ENCODE measurements at regions not wholly inside any gene's neighbourhood (a gene's known extent, or its start where the extent isn't known, plus 50 kb on each side); places are given as distances from the start of the nearest gene placed in this dataset.

- no peak for DNase-seq (ENCODE audit: low read depth in 4 of 4, low spot score in 2 of 4)
These were observed 340.9 kb downstream of the AACS start for GRCh38 chr12:125406131-125406530.

DNA sequence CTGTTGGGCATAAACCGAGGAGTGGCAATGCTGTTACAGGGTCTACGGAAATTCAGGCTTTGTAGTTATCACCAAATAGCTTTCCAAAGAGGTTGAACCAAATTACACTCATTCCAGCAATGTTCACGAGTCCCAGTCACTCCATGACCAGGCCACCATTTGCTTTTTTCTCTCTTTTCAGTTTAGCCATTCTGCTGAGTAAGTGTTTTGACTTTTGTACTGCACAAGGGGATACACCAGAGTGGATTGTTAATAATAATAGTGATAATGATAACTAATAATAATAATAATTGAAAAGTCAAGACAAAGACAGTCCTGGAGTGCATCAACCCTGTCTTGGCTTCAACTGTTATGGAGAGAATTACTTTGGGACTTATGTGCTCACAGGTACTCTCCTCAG is 343.5 kb downstream of the AACS start:
- no peak for DNase-seq (ENCODE audit: low read depth in 4 of 4, low spot score in 2 of 4)

GRCh38 chr12:125412506-125412905 is 347.3 kb downstream of the AACS start:
- DNase-seq (ENCODE audit: low read depth in 4 of 4, low spot score in 2 of 4) = no peak

- no peak for DNase-seq (ENCODE audit: low read depth in 4 of 4, low spot score in 2 of 4)
These were observed 352.2 kb downstream of the AACS start for GRCh38 chr12:125417446-125417845.

GRCh38 chr12:125418902-125419564 is 353.8 kb downstream of the AACS start:
- no peak for DNase-seq (ENCODE audit: low read depth in 4 of 4, low spot score in 2 of 4)

- no peak for DNase-seq (ENCODE audit: low read depth in 4 of 4, low spot score in 2 of 4)
These were observed 359.7 kb downstream of the AACS start for GRCh38 chr12:125424909-125425308.

DNA sequence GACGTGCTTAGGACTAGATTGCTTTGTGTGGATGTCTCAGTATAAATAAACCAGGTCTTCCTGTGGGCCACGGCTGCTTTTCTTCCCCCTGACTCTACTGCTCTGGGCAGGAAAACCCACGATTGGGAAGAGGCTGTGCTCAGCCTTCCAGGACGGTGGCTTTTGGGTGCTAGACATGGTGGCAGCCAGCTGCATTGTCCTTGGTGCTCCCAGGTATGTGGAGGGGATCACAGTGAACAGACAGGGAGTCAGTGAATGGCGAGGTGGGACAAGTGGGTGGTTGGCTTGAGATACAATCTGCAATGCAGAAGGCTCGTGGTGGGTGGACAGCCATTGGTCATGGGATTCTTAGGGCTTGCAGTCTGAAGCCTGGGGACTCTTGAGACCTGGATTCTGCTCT is 366.3 kb downstream of the AACS start:
- DNase-seq (ENCODE audit: low read depth in 4 of 4, low spot score in 2 of 4) = no peak

DNA sequence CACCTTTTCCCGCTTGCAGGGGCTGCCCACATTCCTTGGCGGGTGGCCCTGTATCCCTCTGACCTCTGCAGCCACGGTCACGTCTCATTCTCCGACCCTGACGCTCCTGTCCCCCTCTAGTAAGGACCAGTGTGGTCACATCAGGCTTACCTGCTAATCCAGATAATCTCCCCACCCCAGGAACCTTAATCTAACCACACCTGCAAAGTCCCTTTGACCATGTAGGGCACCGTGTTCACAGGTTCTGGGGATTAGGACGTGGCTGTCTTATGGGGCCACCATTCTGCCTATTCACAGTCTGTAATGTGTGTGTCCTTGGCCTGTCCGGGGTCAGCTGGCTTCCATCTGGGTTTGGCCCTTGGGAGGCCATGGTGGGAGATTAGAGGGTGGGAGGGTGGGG is 368.9 kb downstream of the AACS start:
- no peak for DNase-seq (ENCODE audit: low read depth in 4 of 4, low spot score in 2 of 4)

DNA sequence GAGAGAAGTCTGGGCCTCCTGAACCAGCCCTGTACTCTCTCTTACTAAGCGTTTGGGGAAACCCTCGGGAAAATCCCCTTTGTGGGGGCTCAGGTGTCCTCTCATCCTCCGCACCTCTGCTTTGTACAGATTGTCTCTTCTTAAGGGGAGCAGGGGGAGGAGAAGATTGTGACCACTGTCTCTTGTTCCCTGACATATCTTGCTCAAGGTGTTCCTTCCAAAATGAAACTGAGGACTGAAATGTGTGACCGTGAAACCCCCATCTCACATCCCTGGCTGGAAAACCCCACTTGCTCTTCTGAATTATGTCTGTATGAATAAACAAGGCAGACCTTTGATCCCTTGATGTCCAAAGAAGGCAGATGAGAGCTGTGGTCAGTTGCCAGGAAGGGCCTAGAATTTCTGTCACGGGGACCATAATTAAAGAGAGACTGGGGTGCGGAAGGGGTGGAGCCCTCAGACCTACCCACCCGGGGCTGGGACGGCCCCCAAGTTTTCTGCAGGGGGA is 369.8 kb downstream of the AACS start:
- no peak for DNase-seq (ENCODE audit: low read depth in 4 of 4, low spot score in 2 of 4)

DNA sequence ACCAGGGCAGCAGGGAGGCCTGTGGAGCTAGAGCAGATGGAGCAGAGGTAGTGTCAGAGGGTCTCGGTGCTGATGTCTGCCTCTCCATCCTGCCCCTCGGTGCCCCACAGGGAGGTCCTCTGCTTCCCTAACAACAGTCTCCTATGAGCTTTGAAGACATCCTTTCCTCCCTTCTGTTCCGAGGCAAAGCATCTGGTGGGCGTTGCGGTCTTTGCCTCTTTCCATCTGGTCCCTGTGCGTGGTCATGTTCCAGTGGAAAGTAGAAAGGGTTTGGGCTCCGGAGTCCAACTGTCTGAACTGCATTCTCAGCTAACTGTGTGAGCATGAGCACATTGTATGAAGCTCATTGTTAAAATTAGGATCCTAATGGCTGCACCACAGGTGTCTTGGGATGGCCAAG is 370.6 kb downstream of the AACS start:
- DNase-seq (ENCODE audit: low read depth in 4 of 4, low spot score in 2 of 4) = no peak

DNA sequence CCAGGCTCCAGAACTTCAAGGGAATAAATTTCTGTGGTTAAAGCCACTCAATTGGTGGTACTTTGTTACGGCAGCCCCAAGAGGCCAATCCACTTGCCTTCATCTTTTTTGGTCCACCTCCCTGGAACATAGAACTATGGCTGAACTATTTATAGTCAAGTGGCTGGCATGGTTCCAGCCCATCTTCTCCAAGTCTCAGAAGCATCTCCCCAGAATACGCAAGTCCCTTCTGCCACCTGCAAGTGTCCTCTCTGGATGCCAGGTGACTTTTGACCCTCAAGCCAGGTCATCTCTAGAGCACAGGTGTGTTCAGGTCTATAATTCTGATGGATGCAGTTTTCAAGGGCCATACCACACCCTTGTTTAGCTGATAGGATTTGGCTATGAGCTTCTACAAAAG is 371.5 kb downstream of the AACS start:
- no peak for DNase-seq (ENCODE audit: low read depth in 4 of 4, low spot score in 2 of 4)

DNA sequence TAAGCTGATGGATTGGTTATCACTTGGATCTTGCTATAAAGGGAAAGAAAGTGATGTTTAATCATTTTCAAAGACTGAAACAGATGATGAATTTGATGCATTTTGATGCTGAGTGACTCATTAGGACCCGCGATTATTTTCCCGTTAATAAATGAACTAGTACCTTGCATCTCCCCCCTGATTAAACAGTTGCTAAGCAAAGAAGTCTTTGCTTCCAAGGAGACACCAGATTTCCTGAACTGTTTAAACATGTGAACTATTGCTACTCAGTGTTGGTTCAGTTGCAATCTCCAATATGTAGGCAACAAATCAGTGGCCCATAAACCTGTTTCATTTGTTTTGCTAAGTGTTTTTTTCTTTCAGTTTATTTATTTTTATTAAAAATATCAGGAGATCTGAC is 375.2 kb downstream of the AACS start:
- DNase-seq (ENCODE audit: low read depth in 4 of 4, low spot score in 2 of 4) = no peak

DNA sequence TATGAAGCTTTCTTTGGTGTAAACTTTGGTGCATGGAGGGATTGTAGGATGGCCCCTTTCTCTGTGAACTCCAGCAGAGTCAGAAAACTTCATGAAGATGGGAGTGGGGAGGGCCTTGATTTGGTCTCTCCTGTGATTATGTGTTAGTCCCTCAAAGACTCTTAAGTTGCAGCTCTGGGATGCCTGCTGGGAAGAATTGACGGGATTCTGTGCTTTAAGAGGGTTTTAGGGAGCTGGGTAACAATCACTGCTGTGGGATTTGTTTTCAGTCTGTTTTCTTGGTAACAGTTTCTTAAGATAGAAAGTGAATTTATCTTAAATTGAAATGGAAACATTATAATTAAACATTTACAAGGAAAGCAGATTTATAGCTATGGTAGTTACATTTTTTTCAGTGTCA is 378.1 kb downstream of the AACS start:
- no peak for DNase-seq (ENCODE audit: low read depth in 4 of 4, low spot score in 2 of 4)

DNA sequence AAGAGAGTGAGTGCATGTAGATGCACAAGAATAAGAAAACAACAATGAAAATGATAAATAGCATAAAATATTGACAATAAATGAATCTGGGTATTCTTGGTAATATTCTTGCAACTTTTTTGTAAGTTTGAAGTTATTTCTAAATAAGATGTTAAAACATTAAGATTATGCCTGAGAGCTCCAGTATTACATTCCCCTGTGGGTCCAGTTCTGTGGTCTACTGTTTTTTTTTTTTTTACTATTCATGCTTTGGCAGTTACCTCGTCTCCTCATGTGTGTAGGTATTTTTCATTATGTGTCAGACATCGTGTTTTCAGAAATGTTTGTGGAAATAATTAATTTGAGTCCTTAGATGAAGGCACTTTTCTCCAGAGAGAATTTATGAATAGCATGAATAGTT is 386.2 kb downstream of the AACS start:
- DNase-seq (ENCODE audit: low read depth in 4 of 4, low spot score in 2 of 4) = no peak

GRCh38 chr12:125453751-125454150 is 388.5 kb downstream of the AACS start:
- no peak for DNase-seq (ENCODE audit: low read depth in 4 of 4, low spot score in 2 of 4)

DNA sequence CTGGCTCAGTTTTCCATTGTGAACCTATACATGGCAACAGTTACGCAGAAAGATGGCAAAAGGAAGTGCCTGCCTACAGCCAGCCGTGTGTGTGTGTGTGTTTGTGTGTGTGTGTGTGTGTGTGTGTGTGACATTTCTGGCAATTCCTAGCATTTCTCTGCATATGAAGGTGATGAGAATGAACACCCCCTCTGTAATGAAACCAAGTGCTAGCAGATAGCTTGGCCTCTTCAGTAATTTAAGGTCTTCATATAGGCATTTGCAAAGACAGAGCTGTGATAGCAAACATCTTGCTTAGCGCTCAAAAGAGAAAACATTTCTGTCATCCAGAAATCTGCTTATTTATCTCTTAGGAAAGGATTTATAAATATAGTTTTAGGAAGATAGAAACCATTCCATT is 389.1 kb downstream of the AACS start:
- DNase-seq (ENCODE audit: low read depth in 4 of 4, low spot score in 2 of 4) = no peak

GRCh38 chr12:125454786-125455480 is 389.7 kb downstream of the AACS start:
- DNase-seq (ENCODE audit: low read depth in 4 of 4, low spot score in 2 of 4) = no peak

DNA sequence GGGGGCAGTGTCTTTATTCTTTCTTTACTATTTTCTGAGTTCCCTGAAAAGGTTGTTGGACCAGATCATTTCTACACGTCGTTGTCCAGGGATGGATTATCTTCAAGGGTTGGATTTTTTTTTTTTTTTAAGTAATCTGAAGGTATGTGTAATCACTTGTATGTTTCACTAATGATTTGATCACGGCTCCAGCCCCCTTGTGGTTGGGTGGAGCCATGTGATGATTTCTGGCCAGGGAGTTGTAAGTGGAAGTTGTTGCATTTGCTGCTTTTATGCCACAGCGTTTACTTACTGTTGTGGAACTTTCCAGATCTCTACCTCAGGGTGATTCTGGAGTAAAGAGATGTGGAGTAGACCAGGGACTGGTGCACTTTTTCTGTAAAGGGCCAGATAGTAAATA is 390.3 kb downstream of the AACS start:
- no peak for DNase-seq (ENCODE audit: low read depth in 4 of 4, low spot score in 2 of 4)

GRCh38 chr12:125458552-125459268 is 393.5 kb downstream of the AACS start:
- DNase-seq (ENCODE audit: low read depth in 4 of 4, low spot score in 2 of 4) = no peak

DNA sequence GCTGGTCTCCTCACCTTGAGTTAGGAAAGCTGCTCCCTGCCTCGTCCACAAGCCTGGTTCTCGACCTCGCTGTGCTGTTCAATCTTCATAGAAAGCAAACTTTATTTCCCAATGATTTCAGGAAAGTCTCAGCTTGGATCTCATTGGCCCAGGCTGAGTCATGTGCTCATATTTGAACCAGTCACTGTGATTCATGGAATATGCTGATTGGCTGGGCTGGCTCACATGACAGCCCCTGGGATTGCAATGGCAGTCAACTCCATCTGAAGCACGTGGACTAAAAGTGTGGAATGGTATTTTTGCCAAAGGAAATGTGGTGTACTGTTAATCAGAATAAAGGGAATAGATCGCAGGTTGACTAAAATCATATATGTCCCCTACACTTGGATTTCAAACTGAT is 396.6 kb downstream of the AACS start:
- DNase-seq (ENCODE audit: low read depth in 4 of 4, low spot score in 2 of 4) = no peak

GRCh38 chr12:125463386-125463785 is 398.2 kb downstream of the AACS start:
- DNase-seq (ENCODE audit: low read depth in 4 of 4, low spot score in 2 of 4) = no peak

- DNase-seq (ENCODE audit: low read depth in 4 of 4, low spot score in 2 of 4) = no peak
These were observed 402.1 kb downstream of the AACS start for GRCh38 chr12:125467363-125467762.

Measured in left renal cortex interstitium (tissue), 4 donors.